Loucy (cell line): ENCODE measurements at regions not wholly inside any gene's neighbourhood (a gene's known extent, or its start where the extent isn't known, plus 50 kb on each side); places are given as distances from the start of the nearest gene placed in this dataset.

Experiments used
- H2AFZ ChIP-seq: fragments of 200-600 bp; sonication (generic); 2 replicates; pipeline ENCODE4 v1.6.0; 2016; ENCODE audit warnings: antibody characterized with exemption, mild to moderate bottlenecking, low read length, moderate library complexity
- H3F3A ChIP-seq: fragments of 200-600 bp; 2 replicates; pipeline ENCODE4 v1.6.0; 2016; ENCODE audit warnings: antibody characterized with exemption, low read depth, mild to moderate bottlenecking
- H3K27me3 ChIP-seq: fragments of 200-600 bp; sonication (generic); 2 replicates; pipeline ENCODE4 v1.6.1; 2014; ENCODE audit warnings: low read length, mild to moderate bottlenecking; ENCODE audit not compliant: insufficient read depth, poor library complexity, severe bottlenecking
- H3K36me3 ChIP-seq: fragments of 200-600 bp; sonication (generic); 2 replicates; pipeline ENCODE4 v1.6.1; 2016; ENCODE audit warnings: low read length; ENCODE audit not compliant: insufficient read depth
- H3K4me1 ChIP-seq: fragments of 200-600 bp; sonication (generic); 2 replicates; pipeline ENCODE4 v1.5.1; 2014; ENCODE audit warnings: low read length, mild to moderate bottlenecking; ENCODE audit not compliant: insufficient read depth, poor library complexity, severe bottlenecking
- H3K4me2 ChIP-seq: fragments of 200-600 bp; sonication (generic); 2 replicates; pipeline ENCODE4 v1.6.0; 2014; ENCODE audit warnings: antibody characterized with exemption, low read length, low read depth, mild to moderate bottlenecking; ENCODE audit not compliant: poor library complexity, severe bottlenecking
- H3K4me3 ChIP-seq: fragments of 200-600 bp; sonication (generic); 2 replicates; pipeline ENCODE4 v1.5.1; 2014; ENCODE audit warnings: low read length, mild to moderate bottlenecking, mixed read lengths; ENCODE audit not compliant: poor library complexity, severe bottlenecking
- H3K79me2 ChIP-seq: fragments of 200-600 bp; sonication (generic); 2 replicates; pipeline ENCODE4 v1.6.1; 2014; ENCODE audit warnings: low read length; ENCODE audit not compliant: insufficient read depth
- H3K9ac ChIP-seq: fragments of 200-600 bp; sonication (generic); 2 replicates; pipeline ENCODE4 v1.6.0; 2014; ENCODE audit warnings: mild to moderate bottlenecking, low read depth, low read length, moderate library complexity; ENCODE audit not compliant: poor library complexity, severe bottlenecking
- H3K9me2 ChIP-seq: fragments of 200-600 bp; sonication (generic); replicated peaks from 2 replicates; pipeline ENCODE4 v1.6.1; 2016; ENCODE audit warnings: low read depth, low read length, mixed read lengths
- H3K9me3 ChIP-seq: fragments of 200-600 bp; sonication (generic); 2 replicates; pipeline ENCODE4 v1.6.1; 2014; ENCODE audit warnings: mild to moderate bottlenecking, antibody characterized with exemption, low read length, low read depth; ENCODE audit not compliant: insufficient read depth
- H4K20me1 ChIP-seq: fragments of 200-600 bp; sonication (generic); 2 replicates; pipeline ENCODE4 v1.6.0; 2014; ENCODE audit warnings: antibody characterized with exemption, low read length, mild to moderate bottlenecking; ENCODE audit not compliant: insufficient read depth, poor library complexity, severe bottlenecking
- CTCF ChIP-seq: fragments of 200-600 bp; sonication (generic); conservative IDR thresholded peaks from 2 replicates; pipeline ENCODE4 v1.5.1; 2014; ENCODE audit warnings: mild to moderate bottlenecking, antibody characterized with exemption, low read length
- EZH2phosphoT487 ChIP-seq: fragments of 200-600 bp; IDR thresholded peaks from 2 replicates; pipeline ENCODE4 v1.6.1; 2018; ENCODE audit warnings: antibody characterized with exemption, mild to moderate bottlenecking, moderate library complexity, borderline replicate concordance

DNA sequence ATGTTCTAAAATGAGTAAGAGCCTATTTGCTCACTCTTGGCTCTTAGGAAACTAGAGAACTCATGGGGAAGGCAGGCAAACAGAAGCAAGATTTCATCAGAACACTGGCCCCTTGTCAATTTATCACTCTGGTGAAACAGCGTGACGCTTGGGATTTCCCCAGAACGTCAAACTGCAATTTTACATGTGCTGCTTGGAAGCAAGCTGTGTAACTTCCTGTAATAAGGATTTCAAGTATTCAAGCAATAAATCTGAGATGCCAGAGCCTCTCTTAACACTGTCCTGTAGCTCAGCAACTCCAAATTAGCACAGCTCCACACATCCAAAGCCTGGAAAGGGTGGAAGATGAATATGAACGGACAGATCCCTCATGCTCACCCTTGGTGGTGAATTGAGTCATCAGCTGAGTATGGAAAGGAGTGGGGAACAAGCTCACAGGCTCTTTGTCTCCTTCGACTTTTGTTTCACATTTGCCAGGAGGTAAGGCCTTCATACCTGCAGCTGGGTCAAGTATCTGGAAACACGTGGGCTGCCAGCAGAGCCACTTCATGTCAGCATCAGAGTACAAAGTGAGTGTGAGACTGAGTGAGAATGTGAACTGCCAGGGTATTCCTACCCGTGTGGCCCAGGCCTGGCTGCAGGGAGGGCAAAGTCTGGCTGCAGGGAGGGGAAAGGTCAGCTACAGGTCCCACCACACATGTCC is 140.4 kb upstream of the NAMPT start:
- H2AFZ ChIP-seq, result no peak overlapping the region
- TF ChIP-seq EZH2phosphoT487, result no peak
- TF ChIP-seq CTCF, result no peak
- H3K9me3 ChIP-seq, result no peaks in the 10 kb centered on the region
- no peaks in the 10 kb centered on the region for H3K9me2 ChIP-seq
- H3K4me3 ChIP-seq, result no peak overlapping the region
- H3K27me3 ChIP-seq, result no peaks in the 10 kb centered on the region
- H3F3A ChIP-seq, result no peaks in the 10 kb centered on the region
- H3K4me2 ChIP-seq, result no peak overlapping the region
- H4K20me1 ChIP-seq, result no peaks in the 10 kb centered on the region
- no peaks in the 10 kb centered on the region for H3K36me3 ChIP-seq
- H3K9ac ChIP-seq, result no peak overlapping the region
- no peaks in the 10 kb centered on the region for H3K79me2 ChIP-seq
- H3K4me1 ChIP-seq, result no peaks in the 10 kb centered on the region

DNA sequence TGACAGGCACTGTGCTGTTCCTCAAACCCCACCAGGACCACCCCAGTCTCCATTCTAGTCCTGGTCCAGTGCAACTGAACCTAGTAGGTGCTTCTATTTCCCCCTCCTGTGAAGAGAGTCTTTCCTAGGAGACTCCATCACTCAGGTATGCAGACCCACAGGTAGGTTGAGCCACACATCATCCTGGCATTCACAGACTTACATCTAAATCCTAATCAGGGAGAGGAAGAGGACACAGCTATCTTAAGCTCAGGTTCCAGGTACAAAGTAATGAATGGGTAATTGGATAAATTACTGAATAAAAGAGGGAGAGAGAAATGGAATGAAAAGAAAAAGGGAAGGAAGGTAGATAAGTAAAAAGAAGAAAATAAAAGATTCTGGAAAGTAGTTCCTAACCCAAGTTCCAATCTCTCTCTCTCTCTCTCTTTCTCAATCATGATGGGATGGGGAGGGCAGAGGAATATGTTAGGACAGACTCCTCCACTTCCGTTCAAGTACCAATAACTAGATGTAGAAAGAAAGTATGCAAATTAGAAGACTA is 139.8 kb upstream of the NAMPT start:
- Histone ChIP-seq H3K9ac (no peak overlapping the region), H3K79me2 (no peaks in the 10 kb centered on the region), H3K4me3 (no peak overlapping the region), H2AFZ (no peak overlapping the region), H3F3A (no peaks in the 10 kb centered on the region), H3K27me3 (no peaks in the 10 kb centered on the region), H3K36me3 (no peaks in the 10 kb centered on the region), H3K9me2 (no peaks in the 10 kb centered on the region), H3K4me1 (no peaks in the 10 kb centered on the region), H3K4me2 (no peak overlapping the region), H4K20me1 (no peaks in the 10 kb centered on the region), H3K9me3 (no peaks in the 10 kb centered on the region)
- TF ChIP-seq CTCF, result no peak
- no peak for TF ChIP-seq EZH2phosphoT487

DNA sequence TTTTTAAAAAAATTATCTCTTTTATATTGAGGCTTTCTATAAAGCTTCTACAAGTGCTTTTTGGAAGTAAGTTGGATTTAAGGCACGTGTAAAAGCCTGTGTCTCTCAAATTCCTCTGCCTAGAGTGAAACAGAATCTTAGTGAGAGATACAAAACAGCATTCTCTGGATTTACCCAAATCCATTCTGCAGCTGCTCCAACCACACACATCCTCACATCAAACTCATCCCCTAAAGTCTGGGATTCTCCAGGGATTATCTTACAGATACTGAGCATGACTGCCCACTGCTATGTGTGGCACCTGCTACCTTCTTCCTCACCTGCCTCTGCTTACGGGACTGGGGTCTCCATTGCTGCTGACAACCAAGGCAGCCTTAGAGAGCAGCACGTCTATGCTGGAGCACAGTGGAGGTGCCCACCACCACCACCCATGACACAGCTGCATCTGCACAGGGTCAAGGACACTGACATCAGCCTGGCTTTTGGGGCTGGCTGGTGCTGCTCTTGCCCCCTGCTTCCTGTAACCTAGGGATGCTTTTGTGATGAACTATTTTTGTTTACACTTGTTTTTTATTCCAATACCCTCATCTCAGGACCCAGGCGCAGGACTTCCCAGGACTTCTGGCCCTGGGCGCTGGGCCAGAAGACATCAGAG is 139.2 kb upstream of the NAMPT start:
- H3K36me3 ChIP-seq, result no peaks in the 10 kb centered on the region
- no peaks in the 10 kb centered on the region for H3K27me3 ChIP-seq
- no peak overlapping the region for H2AFZ ChIP-seq
- H4K20me1 ChIP-seq, result no peaks in the 10 kb centered on the region
- H3K79me2 ChIP-seq, result no peaks in the 10 kb centered on the region
- no peak overlapping the region for H3K4me2 ChIP-seq
- no peak overlapping the region for H3K9ac ChIP-seq
- TF ChIP-seq CTCF (no peak), EZH2phosphoT487 (no peak)
- no peak overlapping the region for H3K4me3 ChIP-seq
- H3K4me1 ChIP-seq, result no peaks in the 10 kb centered on the region
- no peaks in the 10 kb centered on the region for H3K9me3 ChIP-seq
- no peaks in the 10 kb centered on the region for H3K9me2 ChIP-seq
- H3F3A ChIP-seq, result no peaks in the 10 kb centered on the region
